GM18861 (cell line): ENCODE measurements at regions not wholly inside any gene's neighbourhood (a gene's known extent, or its start where the extent isn't known, plus 50 kb on each side); places are given as distances from the start of the nearest gene placed in this dataset.
"Not testable (repeated sequence)": the region's sequence is repeated elsewhere in the genome, so short reads cannot be mapped to it uniquely, and the experiment has no call there.

Source experiments
- ATAC-seq: cut with Tn5 transposase; IDR thresholded peaks from one replicate; pipeline ENCODE4 v1.9.1; 2021; ENCODE audit not compliant: unreplicated experiment

GRCh38 chr15:91413142-91413541 lies 313.1 kb downstream of the SV2B start:
- ATAC-seq = no peak

DNA sequence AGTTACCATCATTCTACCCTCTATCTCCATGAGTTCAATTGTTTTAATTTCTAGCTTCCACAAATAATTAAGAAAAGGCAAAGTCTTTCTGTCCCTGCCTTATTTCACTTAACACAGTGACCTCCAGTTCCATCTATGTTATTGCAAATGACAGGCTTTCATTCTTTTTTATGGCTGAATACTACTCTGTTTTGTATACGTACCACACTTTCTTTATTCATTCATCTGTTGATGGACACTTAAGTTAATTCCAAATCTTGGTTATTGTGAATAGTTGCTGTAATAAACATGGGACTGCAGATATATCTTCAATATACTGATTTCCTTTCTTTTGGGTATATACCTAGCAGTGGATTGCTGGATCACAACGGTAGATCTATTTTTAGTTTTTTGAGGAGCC lies 314.1 kb downstream of the SV2B start:
- no peak for ATAC-seq

DNA sequence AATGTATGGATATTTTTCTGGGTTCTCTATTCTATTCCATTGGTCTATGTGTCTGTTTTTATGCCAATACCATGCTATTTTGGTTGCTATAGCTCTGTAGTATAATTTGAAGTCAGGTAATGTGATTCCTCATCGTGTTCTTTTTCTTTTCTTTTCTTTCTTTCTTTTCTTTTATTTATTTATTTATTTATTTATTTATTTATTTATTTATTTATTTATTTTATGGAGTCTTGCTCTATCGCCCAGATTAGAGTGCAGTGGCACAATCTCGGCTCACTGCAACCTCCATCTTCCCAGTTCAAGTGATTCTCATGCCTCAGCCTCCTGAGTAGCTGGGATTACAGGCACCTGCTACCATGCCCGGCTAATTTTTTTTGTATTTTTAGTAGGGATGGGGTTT lies 315.2 kb downstream of the SV2B start:
- ATAC-seq = not testable (repeated sequence)

GRCh38 chr15:91420689-91421088 lies 320.6 kb downstream of the SV2B start:
- ATAC-seq = no peak

DNA sequence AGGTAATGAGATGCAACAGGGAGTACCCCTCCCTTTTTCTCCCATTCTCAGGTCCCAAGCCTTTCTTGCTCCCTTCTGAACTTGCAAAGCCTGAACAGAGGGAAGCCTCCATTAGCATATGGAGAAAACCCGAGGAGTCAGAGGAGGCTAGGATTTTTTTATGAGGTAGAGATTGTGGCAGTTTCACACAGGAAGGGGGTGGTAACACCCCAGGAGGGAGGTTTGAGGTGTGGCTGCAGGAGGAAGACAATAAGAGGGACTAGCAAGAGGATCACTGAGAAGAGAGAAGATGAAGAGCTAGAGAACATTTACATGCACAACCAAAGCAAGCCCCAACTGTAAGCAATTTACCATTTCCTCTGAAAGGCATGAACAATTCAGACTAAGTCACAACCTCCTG lies 322.7 kb downstream of the SV2B start:
- no peak for ATAC-seq

GRCh38 chr15:91424001-91424400 lies 323.9 kb downstream of the SV2B start:
- ATAC-seq = no peak

- ATAC-seq = no peak
Measured at GRCh38 chr15:91426412-91426811, 326.4 kb downstream of the SV2B start.

DNA sequence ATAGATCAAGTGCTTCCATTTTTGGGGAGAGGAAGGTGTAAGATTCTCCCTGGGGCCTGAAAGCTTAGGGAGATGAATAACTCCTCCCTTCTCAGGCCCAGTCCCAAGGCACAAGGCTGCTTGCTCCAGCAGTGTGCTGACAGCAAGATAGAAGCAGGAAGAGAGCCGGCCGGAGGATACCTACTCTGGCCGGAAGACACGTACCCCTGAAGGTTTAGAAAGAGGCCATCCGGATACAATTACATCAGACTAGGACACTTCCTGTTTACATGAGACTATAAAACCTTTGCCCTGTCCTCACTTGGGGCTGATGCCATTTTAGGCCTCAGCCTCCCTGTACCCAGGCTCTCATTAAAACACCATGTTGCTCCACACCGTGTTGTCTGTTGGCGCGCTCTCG lies 329.9 kb downstream of the SV2B start:
- no peak for ATAC-seq

GRCh38 chr15:91431041-91431715 lies 331.1 kb downstream of the SV2B start:
- ATAC-seq = no peak

DNA sequence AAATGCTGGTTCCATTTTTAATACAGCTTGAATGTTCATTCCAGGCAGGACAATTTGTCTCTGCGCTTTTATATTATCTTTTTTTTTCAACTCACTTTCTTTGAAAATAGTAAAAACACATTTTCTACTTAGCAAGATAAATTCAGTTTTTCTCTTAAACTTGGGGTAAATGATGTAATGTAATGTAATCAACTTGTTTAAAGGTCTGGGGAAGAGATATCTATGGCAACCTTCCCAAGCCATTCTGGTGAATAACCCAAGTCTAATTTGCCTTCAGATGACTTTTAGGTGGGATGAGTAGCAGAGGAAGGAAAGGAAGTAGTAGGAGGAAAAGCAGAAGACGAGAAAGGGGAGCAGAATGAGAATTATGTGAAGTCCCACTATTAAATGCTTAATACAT lies 335.1 kb downstream of the SV2B start:
- ATAC-seq = no peak

DNA sequence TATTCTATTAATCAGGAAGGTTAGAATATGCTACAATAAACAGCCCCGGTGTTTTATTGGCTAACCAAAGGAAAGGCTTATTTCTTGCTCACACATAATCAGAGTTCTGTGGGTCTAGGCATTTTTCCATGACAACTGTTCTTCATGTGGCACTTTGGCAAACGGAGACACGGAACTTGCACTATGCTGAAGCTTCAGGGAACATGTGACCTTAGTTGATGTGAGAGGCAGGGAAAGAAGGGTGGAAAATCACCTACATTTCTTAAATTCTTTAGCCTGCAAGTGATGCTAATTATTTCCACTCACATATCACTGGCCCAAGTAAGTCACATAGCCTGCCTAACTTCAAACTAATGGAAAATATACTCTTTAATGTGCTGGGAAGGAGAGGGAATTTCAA lies 344.6 kb downstream of the SV2B start:
- ATAC-seq = no peak

GRCh38 chr15:91445695-91446228 lies 345.7 kb downstream of the SV2B start:
- ATAC-seq = no peak

GRCh38 chr15:91447991-91448644 lies 348.1 kb downstream of the SV2B start:
- no peak for ATAC-seq

DNA sequence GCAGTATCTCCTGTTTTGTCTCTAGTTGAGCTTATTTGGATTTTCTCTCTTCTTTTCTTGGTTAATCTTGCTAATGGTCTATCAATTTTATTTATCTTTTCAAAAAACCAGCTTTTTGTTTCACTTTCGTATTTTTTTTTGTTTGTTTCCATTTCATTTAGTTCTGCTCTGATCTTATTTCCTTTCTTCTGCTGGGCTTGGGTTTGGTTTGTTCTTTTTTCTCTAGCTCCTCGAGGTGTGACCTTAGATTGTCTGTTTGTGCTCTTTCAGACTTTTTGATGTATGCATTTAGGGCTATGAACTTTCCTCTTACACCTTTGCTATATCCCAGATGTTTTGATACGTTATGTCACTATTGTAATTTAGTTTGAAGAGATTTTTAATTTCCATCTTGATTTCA lies 353.3 kb downstream of the SV2B start:
- not testable (repeated sequence) for ATAC-seq

DNA sequence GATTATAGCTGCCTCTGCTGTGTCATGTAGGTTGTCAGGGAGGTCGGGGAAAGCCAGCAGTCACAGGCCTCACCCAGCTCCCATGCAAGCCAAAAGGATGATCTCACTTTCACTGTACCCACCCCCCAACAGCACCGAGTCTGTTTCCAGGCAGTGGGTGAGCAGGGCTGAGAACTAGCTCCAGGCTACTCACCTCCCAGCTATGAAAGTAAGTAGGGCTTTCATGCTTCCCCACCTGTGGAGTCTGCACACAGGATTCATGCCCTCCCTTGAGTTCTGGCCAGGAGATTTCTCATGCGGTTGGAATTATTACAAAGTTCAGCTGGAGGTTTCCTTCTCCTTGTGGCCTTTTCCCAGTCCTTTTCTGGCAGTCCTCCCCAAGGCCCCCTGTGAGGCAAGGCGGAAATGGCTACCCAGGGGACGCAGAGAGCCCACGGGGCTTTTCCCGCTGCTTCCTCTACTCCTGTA lies 356.2 kb downstream of the SV2B start:
- no peak for ATAC-seq

- ATAC-seq = no peak
Measured at GRCh38 chr15:91456921-91457320, 356.9 kb downstream of the SV2B start.

GRCh38 chr15:91461377-91461776 lies 361.3 kb downstream of the SV2B start:
- no peak for ATAC-seq

DNA sequence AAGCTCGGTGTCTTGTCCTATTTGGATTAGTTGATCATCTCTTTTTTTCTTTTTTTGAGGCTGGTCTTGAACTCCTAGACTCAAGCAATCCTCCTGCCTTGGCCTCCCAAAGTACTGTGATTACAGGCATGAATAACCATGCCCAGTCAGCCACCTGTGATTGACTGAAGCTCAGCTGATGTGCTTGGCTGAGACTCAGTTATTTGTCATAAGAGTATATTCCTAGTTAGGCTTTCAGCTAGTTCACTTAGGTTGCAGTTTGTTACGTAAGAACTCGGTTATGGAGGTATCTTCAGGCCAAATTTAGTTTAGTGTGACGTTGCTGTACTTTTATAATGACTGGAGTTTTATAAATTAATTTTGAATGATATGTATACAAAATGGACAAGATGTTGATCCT lies 365.0 kb downstream of the SV2B start:
- no peak for ATAC-seq

GRCh38 chr15:91465696-91466095 lies 365.6 kb downstream of the SV2B start:
- ATAC-seq = no peak

GRCh38 chr15:91468871-91469580 lies 369.0 kb downstream of the SV2B start:
- ATAC-seq = no peak

DNA sequence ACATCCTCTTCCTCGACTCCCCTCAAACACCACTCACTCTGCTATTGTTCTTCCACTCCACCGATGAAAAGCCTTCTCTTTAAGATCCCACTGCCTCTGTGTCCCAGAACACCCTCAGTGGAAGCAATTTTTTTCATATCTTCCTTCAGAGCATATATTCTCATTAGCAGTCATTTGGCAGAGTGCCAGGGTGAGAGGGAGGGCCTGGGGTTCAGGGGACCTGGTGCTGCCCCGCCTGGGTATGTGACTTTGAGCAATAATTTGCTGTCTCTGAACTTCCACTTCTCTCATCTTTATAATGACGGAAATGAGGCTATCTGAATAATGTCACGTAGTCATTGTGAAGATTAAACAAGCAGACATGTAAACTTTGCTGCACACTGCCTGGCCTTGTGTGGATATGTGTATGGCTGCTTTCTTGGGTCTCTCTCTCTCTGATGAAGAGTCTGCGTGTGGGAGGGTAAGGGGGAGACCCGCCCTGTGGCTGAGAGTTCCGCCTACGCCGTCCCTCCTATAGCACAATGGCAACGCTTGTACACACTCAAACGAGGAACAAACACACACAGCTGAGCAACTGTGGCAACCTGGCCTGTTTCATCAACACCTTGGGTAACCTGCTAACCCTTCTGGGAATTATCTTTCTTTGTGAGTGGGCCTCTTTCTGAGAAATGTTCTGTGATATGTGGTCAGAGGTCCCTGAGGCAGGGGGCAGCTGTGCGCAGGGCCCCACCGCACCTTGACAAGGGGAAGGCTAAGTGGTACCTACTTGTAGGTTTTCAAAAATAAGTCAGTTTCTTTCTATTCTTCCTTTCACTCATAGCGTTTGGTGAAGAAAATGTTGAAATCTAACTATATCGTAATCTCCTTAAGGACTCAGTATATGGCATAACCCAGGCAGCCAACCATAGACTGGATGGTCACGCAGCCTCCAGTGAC lies 369.8 kb downstream of the SV2B start:
- ATAC-seq = no peak
